HG02970 (cell line): ENCODE measurements at regions not wholly inside any gene's neighbourhood (a gene's known extent, or its start where the extent isn't known, plus 50 kb on each side); places are given as distances from the start of the nearest gene placed in this dataset.

Source experiments
- ATAC-seq: cut with Tn5 transposase; IDR thresholded peaks from one replicate; pipeline ENCODE4 v1.9.1; 2021; ENCODE audit warnings: mild to moderate bottlenecking, moderate library complexity, moderate number of reproducible peaks; ENCODE audit not compliant: unreplicated experiment, low FRiP score

GRCh38 chr4:147343692-147344091 lies 137.2 kb upstream of the EDNRA start:
- ATAC-seq, result no peak

DNA sequence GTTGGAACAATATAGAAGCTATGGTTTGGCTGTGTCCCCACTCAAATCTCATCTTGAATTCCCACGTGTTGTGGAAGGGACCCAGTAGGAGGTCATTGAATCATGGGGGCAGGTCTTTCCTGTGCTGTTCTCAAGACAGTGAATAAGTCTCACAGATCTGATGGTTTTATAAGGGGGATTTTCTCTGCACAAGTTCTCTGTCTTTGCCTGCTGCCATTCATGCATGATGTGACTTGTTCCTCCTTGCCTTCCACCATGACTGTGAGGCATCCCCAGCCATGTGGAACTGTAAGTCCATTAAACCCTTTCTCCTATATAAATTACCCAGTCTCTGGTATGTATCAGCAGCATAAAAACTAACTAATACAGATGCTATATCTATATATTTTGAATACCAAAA lies 135.2 kb upstream of the EDNRA start:
- no peak for ATAC-seq

- ATAC-seq, result no peak
Measured at GRCh38 chr4:147347217-147347616, 133.7 kb upstream of the EDNRA start.

DNA sequence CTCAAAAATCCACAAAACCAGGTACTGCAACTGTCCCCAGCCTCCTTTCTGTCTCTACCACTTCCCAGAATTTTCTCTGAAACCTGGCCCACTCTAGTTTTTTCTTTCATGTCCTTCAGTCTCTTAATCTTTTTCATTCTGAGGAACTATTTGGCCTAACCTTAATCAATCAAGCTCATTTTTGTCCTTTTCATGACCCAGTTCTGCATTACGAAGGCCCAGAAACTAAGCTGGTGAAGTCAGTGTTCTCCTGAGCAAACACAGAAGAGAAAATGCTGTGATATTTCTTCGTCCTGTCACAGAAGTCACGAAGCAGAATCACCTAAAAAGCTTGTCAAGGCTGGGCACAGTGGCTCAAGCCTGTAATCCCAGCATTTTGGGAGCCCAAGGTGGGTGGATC lies 131.7 kb upstream of the EDNRA start:
- no peak for ATAC-seq

DNA sequence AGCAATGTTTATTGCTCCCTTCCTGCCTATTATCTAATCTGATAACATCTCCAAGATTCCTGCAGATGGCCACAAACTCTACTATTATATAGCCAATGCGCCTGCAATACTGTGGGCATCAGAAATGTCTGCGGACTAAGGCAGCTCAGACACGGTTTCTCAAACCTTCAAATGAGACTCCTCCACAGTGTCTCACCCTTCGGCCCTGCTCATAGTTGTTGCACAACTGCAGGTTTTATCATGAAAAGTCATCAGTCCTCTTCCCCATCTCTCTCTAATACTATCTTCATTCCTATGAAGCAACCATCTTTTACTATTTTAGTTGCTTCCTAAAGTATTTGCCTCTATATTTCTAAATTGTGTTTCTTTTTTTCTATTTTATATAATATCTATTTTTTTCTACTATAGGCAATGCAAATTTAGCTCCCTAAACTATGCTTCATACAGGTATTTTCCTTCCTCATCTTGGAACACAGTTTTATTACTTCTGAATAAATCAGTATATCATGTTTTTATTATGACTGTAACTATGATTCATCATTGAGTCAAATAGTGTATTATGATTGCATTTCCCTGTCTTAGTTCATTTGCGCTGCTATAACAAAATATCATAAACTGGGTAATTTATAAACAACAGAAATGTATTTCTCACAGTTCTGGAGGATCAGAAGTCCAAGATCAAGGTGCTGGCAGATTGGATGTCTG lies 129.7 kb upstream of the EDNRA start:
- no peak for ATAC-seq

DNA sequence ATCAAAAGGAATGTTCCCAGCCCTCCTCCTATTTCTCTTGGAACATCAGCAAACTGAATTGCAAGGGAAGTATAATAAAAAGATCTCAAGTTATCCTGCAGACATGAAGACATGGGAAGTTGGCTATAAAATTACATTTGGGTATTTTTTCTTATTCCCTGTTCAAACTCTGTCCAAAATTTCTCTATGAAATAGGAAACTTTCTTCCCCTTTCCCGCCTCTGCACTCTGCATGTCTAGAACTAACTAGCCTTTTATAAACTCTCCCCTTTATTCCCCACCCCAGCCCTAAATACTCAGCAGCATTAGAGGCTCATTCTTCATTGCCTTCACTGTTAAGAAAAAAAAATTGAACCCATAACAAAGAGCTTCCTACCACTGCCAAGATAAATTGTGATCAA lies 126.7 kb upstream of the EDNRA start:
- no peak for ATAC-seq

DNA sequence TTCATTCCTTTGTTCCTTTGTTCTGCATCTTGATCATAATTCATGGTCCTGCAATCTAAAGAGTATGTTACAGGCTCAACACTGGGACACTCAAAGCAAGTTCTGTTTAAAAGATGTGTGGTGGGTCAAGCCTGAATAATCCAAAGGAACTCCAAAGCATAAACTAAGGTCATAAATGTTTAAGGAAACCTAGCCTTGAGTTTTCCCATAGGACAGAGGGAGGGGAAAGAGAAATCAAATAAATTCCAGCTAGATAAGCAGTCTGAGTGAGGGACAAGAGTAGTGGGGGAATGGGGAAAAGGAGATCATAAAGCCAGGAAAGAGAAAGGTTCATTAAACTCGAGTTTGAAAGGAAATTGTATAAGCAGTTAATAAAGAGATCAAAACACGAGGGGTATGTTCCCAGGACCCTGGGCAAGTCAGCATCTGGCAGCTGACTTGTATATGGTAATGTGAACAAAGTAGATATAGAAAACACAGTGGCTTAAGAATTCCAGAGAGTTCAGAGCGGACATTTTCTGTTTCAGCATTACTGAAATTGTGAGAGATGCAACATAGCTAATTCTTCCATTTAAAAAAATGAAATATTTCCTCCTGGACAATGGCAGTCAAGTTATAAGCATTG lies 125.8 kb upstream of the EDNRA start:
- no peak for ATAC-seq

- no peak for ATAC-seq
Measured at GRCh38 chr4:147355847-147356246, 125.0 kb upstream of the EDNRA start.

DNA sequence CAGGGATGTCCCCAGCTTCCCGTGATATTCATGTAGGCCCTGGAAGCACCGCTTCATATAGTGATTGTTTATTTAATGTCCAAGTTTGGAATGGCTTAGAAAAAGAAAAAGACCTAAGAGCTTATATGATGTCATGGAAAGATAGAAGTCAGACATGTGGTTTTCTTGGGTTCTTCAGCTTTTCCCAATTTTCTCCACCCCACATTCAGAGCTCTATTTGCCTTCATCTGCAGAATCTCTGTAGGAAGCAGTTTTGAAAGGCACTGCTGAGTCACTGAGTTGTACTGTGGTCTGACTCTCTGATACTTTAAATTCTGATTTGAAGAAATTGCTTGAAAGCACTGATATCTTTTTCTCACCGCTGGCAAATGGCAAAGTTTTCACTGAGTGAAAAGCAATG lies 120.6 kb upstream of the EDNRA start:
- ATAC-seq, result no peak

- no peak for ATAC-seq
Measured at GRCh38 chr4:147361726-147362125, 119.2 kb upstream of the EDNRA start.

DNA sequence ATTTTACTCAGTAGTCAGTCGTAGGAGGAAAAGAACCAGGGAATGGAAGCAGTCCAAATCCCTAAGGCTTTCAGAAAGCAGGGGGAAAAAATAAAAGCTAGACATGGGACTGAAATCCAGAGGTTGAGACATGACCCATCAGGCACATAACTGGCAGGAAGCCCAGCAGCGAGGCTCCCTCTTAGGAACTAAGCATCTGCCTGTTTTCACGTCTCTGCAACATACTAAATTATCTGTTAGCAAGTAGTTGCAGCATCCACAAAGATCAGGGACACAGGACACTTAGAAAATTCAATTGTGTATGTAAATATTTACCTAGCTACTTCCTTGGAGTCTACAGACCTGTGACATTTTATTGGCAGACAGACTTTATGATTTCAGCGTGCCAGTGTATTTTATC lies 118.0 kb upstream of the EDNRA start:
- ATAC-seq, result no peak

GRCh38 chr4:147363514-147363913 lies 117.4 kb upstream of the EDNRA start:
- ATAC-seq, result no peak

GRCh38 chr4:147365396-147365795 lies 115.5 kb upstream of the EDNRA start:
- ATAC-seq, result no peak

DNA sequence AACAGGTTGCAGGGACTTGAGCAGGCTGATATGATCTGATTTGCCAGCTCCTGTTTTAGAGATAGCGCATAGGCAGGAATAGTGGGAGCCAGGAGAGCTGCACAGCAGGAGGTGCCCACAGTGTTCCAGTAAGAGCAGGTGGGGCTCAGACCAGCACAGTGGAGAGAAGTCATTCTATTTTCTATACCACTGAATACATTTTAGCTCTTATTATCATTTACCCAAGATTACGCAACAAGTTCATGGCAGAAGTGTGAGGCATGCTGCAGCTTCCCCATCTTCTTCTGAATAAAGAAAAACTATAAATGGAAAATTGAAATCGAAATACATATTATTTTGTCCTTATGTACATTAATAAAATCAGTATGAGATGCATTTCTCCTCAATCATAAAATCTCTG lies 114.7 kb upstream of the EDNRA start:
- ATAC-seq, result no peak

GRCh38 chr4:147367891-147368290 lies 113.0 kb upstream of the EDNRA start:
- no peak for ATAC-seq

- no peak for ATAC-seq
Measured at GRCh38 chr4:147368948-147369347, 111.9 kb upstream of the EDNRA start.

DNA sequence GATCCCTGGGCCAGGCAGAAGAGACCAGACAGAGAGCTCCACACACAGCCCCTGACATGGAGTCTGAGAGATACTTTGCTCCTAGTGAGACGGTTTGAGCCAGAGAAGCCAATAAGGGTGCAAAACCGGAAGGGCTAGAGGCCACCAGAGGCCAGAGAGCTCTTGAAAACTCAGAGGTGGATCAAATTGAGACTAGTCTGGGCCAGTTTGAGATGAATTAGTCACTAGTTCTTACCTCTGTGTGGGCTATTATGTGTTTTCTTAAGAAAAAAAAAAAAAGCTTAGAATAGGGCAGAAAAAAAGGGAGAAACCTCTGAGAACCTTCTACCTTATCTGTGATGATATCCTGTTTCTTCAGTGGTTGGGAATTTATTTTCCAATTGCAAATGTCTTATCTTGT lies 110.4 kb upstream of the EDNRA start:
- ATAC-seq, result no peak

- ATAC-seq, result no peak
Measured at GRCh38 chr4:147370881-147371280, 110.0 kb upstream of the EDNRA start.

DNA sequence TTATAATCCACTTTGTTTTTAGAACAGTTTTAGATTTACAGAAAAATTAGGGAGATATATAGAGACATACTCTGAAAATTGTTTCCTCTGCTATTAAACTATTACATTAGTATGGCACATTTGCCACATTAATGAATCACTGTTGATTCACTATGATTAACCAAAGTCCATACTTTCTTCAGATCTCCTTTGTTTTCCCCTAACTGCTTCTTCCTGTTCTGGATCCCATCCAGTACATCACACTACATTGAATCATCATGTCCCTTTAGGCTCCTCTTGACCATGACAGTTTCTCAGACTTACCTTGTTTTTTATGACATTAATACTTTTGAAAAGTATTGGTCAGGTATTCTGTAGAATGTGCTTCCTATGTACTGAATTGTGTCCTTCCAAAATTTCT lies 109.2 kb upstream of the EDNRA start:
- ATAC-seq, result no peak

DNA sequence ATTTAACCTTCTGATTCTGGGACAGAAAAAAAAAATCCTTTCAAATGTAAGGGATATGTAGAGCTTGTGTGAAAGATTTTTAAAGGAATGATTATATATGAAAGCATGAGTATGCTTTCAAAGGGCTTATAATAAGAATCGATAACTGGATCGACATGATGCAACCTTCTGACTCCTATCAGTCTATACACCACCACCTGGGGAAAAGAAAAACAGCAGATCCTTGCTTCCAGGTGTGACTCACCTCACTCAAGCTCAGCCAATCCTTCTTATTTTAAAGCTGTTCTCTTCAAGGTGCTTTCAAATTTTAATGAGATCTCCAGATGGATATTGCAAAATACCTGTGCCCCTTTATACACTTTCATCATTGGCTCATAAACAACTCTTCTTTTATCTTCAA lies 102.1 kb upstream of the EDNRA start:
- ATAC-seq, result no peak

DNA sequence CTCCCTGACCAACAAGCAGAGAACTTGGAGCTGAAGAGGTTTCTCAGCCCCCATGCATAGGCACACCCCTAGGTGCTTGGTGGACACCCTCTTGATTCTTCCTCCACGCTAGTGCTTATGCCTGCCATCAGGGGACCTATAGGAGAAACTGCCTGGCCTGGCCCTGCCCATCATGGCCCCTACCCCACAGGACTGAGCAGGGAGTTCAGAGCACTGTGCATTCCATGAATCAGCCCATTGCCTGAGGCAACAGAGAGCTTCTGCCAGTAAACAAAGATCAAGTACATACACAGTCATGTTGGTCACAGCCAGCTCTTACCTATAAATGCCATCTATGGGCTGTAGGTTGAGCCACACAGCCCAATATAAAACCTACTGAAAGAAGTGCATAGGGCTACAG lies 99.1 kb upstream of the EDNRA start:
- ATAC-seq, result no peak

DNA sequence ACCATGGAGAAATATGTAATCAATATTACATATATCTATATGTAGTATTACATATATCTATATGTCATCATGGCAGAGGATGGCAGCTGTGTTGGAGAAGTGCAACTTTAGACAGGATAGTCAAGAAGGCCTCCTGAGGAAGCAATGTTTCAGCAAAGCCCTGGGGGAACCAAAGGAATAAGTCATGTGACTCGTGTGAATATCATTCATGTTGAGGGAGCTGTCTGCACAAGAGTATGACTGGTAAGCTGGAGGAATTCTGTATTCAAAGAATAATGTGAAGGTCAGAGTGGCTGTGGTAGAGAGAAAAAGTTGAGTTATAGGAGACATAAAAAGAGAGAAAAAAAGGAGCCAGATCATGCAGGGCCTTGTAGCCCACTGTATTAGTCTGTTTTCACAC lies 92.9 kb upstream of the EDNRA start:
- ATAC-seq, result no peak

DNA sequence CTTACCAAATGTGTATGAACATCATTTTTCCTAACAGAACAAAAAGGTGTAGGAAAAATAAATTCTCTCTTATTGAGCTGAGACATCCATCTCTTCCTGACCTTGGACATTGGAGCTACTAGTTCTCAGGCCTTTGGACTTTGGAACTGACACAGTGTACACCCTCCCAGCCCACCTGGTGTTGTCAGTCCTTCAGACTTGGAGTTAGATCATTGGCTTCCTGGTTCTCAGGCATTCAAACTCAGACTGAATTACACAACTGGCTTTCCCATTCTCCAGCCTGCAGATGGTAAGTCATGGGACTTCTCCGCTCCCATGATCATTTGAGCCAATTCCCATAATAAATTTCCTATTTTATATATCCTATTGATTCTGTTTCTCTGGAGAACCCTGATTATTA lies 84.8 kb upstream of the EDNRA start:
- no peak for ATAC-seq
